HG02943 (cell line): ENCODE measurements at regions not wholly inside any gene's neighbourhood (a gene's known extent, or its start where the extent isn't known, plus 50 kb on each side); places are given as distances from the start of the nearest gene placed in this dataset.
"Not testable (repeated sequence)": the region's sequence is repeated elsewhere in the genome, so short reads cannot be mapped to it uniquely, and the experiment has no call there.

ENCODE experiments used
- ATAC-seq: cut with Tn5 transposase; IDR thresholded peaks from one replicate; pipeline ENCODE4 v1.9.1; 2021; ENCODE audit warnings: mild to moderate bottlenecking, low read depth, moderate library complexity; ENCODE audit not compliant: unreplicated experiment

DNA sequence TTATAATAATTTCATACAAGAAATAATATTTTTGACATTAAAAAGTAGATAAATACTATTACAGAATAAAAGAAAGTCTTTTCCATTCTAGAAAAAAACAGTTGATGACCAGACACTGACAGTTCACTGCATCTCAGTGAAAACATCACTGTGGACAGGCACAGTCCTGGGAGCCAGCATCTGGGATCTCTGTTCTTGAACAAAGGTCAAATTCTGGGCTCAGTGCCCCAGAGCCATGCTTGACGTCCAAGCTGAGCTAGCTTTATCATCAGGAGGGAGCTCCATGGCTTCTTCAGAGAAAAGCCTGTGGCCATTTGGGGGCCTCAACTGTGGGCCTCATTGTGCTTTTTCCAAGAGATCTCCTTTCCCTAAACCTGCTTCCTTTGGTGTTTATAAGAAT, 86.1 kb upstream of the SRD5A2 start:
- no peak for ATAC-seq

DNA sequence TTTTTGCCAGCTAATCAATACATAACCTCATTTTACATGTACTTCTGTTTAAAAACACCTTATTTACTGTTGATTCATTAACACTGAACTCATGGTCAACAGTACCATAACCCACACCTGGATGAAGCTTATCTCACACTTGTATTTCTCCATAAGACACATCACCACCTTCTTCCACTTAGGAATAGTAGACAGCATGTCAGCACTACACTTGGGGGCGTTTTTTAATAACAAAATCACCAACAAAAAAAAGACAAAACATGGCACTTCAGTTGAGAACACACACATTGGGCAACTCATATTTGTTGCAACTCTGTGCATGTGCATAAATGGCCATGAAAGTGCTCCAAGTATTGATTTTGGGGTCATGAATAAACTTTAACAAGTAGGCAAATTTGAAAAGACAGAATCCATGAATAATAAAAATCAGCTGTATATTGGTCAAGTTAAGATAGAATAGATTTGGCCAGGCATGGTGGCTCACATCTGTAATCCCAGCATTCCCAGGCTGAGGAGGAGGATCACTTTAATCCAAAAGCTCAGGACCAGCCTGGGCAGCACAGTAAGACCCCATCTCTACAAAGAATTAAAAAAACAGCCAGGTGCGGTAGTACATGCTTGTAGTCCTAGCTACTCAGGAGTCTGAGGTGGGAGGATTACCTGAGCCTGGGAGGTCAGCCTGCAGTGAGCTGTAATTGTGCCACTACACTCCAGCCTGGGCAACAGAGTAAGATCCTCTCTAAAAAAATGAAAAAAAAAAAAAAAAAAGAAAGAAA, 84.4 kb upstream of the SRD5A2 start:
- ATAC-seq = no peak

DNA sequence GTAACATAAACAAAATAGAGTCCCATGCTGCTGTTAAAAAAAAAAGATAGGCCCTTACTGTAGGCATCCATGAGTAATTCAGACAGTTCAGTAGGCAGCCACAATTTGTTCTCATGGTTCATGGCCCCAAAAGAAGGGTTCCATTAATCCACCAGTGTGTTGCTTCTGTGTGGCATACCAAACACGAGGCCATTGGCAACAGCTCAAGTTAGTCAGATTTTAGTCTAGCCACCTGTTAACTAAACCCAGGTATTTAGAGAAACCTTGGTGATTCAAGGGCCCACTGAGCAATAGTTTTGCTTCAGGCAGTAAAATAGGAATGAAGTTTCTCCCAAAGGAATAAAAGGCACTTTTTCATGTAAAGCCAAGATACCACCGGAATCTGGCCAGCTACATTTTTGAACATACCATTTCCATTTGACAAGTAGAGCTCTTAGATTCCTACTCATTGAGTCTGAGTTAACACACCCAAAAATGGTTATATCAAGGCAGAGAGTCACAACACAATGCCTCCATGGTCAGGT, 80.1 kb upstream of the SRD5A2 start:
- ATAC-seq = no peak

- no peak for ATAC-seq
Measured at GRCh38 chr2:31660165-31660564, 79.4 kb upstream of the SRD5A2 start.

DNA sequence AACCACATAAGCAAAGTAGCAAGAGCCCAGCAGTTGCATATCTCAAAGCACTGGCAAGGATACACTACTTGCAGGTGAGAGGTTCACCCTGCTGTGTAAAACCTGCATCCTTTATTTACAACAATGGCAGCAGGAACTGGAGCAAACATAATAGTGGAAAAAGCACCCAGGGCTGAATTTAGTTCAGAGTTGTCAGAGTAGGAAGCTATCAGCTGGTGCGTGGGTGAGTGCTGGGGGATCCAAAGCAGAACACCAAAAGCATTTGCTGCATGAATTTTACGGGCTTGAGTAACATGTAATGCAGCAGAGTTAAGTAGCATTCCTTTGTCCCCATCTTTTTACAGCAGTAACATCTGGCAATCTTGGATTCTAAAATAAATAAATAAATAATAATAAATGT, 73.5 kb upstream of the SRD5A2 start:
- ATAC-seq = no peak

DNA sequence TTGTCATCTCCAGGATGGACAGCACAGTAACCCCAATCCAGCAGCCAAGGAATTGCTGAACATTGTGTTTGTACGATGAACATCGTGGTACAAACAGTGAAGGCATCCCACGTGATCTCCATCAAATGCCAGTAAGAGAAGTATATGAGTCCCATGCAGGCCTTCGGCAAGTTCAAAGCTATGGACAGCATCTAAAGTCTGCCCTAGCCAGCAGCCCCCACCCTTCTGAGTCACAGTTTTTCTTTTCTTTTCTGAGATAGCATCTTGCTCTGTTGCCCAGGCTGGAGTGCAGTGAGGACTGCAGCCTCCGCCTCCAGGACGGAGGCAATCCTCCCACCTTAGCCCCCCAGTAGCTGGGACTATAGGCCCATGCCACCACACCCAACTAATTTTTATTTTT, 71.0 kb upstream of the SRD5A2 start:
- ATAC-seq = no peak

- ATAC-seq = no peak
Measured at GRCh38 chr2:31651267-31651666, 70.5 kb upstream of the SRD5A2 start.

DNA sequence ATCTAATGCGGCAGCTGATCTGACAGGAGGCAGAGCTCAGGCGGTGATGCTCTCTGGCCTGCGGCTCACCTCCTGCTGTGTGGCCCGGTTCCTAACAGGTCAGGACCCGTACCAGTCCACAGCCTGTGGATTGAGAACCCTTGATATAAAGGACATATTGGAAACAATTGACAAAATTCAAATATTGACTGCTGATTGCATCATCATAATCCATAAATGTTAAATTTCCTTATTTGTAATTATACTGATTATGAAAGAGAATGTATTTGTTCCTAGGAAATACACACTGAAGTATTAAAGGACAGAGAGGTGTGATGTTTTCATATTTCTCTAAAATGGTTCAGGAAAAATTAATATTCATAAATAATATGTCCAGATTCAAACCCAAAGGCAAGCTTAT, 63.8 kb upstream of the SRD5A2 start:
- ATAC-seq = no peak

DNA sequence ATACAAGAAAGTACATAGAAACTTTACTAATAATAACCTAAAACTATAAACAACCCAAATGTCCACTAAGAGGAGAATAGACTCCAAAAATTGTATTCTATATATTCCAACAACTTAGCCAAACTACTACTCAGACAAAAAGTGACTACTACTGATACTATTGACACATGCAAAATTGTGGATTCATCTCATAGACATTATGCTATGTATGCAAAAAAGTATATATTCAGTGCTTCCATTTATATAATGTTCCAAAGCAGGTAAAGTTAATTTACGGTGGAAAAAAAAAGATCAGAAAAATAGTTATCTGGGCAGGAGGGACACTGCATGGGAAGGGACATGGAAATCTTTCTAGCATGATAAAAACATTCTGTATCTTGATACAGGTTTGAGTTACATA, 62.0 kb upstream of the SRD5A2 start:
- no peak for ATAC-seq

- not testable (repeated sequence) for ATAC-seq
Measured at GRCh38 chr2:31632201-31632600, 51.5 kb upstream of the SRD5A2 start.
